Right atrium auricular region (tissue), 2 donors: ENCODE measurements at regions not wholly inside any gene's neighbourhood (a gene's known extent, or its start where the extent isn't known, plus 50 kb on each side); places are given as distances from the start of the nearest gene placed in this dataset.

Experiments used
- DNase-seq: peaks from one replicate; pipeline ENCODE4 v3.0.0-alpha.2; 2019; ENCODE audit warnings: low spot score
- H3K27ac ChIP-seq, 2 donors: fragments of 200-600 bp; sonication (generic); 1 replicate in 1 of 2; 2 replicates in 1 of 2; pipeline ENCODE4 v1.5.1; 2016 to 2019
- H3K27me3 ChIP-seq, 2 donors: fragments of 200-600 bp; sonication (generic); one replicate each; pipeline versions ENCODE4 v1.5.1 to v1.6.0; 2017 to 2019
- H3K36me3 ChIP-seq: fragments of 200-600 bp; sonication (generic); one replicate; pipeline ENCODE4 v1.5.1; 2016
- H3K4me1 ChIP-seq, 2 donors: fragments of 200-600 bp; sonication (generic); one replicate each; pipeline versions ENCODE4 v1.5.1 to v1.6.0; 2017 to 2019
- H3K4me3 ChIP-seq, 2 donors: fragments of 200-600 bp; sonication (generic); 1 replicate in 1 of 2; 2 replicates in 1 of 2; pipeline ENCODE4 v1.5.1; 2017 to 2019; ENCODE audit warnings: mild to moderate bottlenecking in 1 of 2, moderate library complexity in 1 of 2
- H3K9me3 ChIP-seq, 2 donors: fragments of 200-600 bp; sonication (generic); one replicate each; pipeline ENCODE4 v1.5.1; 2019
- CTCF ChIP-seq, 2 donors: fragments of 200-600 bp; sonication (generic); IDR thresholded peaks; one replicate each; pipeline ENCODE4 v1.5.1; 2019; ENCODE audit warnings: antibody characterized with exemption in 2 of 2

GRCh38 chr1:94716965-94717364, 103.2 kb upstream of the SLC44A3 start:
- no peaks in the 10 kb centered on the region for H3K36me3 ChIP-seq
- TF ChIP-seq CTCF (IDR thresholded peaks at IDR 0.05) = no peak
- H3K4me1 ChIP-seq = peaks cover 0 to 12% of the 10 kb centered on the region in 2 donors
- no peaks in the 10 kb centered on the region for H3K27me3 ChIP-seq
- H3K4me3 ChIP-seq = no peak overlapping the region
- no peak for DNase-seq
- H3K27ac ChIP-seq = no peak overlapping the region
- H3K9me3 ChIP-seq = no peaks in the 10 kb centered on the region

GRCh38 chr1:94715321-94715720, 104.8 kb upstream of the SLC44A3 start:
- H3K27ac ChIP-seq = no peak overlapping the region
- no peaks in the 10 kb centered on the region for H3K9me3 ChIP-seq
- H3K4me3 ChIP-seq = no peak overlapping the region
- peaks cover 0 to 12% of the 10 kb centered on the region in 2 donors for H3K4me1 ChIP-seq
- H3K27me3 ChIP-seq = no peaks in the 10 kb centered on the region
- no peaks in the 10 kb centered on the region for H3K36me3 ChIP-seq
- no peak for TF ChIP-seq CTCF (IDR thresholded peaks at IDR 0.05)
- no peak for DNase-seq

GRCh38 chr1:94714552-94714951, 105.6 kb upstream of the SLC44A3 start:
- Histone ChIP-seq H3K4me3 (no peak overlapping the region), H3K27ac (no peak overlapping the region), H3K36me3 (no peaks in the 10 kb centered on the region), H3K9me3 (no peaks in the 10 kb centered on the region), H3K4me1 (peaks cover 0 to 12% of the 10 kb centered on the region in 2 donors), H3K27me3 (no peaks in the 10 kb centered on the region)
- DNase-seq = no peak
- TF ChIP-seq CTCF (IDR thresholded peaks at IDR 0.05) = no peak

- Histone ChIP-seq H3K27me3 (no peaks in the 10 kb centered on the region), H3K9me3 (no peaks in the 10 kb centered on the region), H3K36me3 (no peaks in the 10 kb centered on the region), H3K4me3 (no peak overlapping the region), H3K27ac (no peak overlapping the region), H3K4me1 (peaks cover 0 to 12% of the 10 kb centered on the region in 2 donors)
- DNase-seq = no peak
- no peak for TF ChIP-seq CTCF (IDR thresholded peaks at IDR 0.05)
Observed at GRCh38 chr1:94714152-94714551, 106.0 kb upstream of the SLC44A3 start.

GRCh38 chr1:94713472-94714141, 106.5 kb upstream of the SLC44A3 start:
- no peak overlapping the region for H3K4me3 ChIP-seq
- TF ChIP-seq CTCF (IDR thresholded peaks at IDR 0.05) = no peak

More at GRCh38 chr1:94713472-94714141, 106.5 kb upstream of the SLC44A3 start:
- DNase-seq = peak; percentile 91
- peaks cover 0 to 12% of the 10 kb centered on the region in 2 donors for H3K4me1 ChIP-seq
- no peaks in the 10 kb centered on the region for H3K36me3 ChIP-seq
- no peaks in the 10 kb centered on the region for H3K9me3 ChIP-seq
- no peak overlapping the region for H3K27ac ChIP-seq
- H3K27me3 ChIP-seq = no peaks in the 10 kb centered on the region
